ENCODE measurements at regions not wholly inside any gene's neighbourhood (a gene's known extent, or its start where the extent isn't known, plus 50 kb on each side); places are given as distances from the start of the nearest gene placed in this dataset.

DNA sequence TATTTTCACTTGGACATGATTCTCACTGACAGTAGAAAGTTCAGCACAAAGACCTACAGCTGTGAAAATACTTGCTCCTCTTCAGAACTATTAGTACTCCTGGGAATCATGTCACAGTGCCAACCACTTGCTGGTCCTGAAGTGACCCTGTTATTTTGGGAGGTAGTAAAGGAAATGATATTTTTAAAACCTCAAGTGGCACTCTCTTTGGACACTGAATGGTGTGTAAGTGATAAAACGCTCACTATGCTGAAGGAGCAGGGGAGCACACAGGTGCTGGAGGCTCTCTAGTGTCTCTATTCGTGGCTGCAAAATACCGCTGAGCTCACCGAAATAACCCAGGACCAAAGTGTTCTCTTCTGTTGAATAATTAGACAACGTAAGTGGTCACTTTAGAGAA, 76.9 kb upstream of the SPATA31D4 start:
- POLR2A ChIA-PET: no interaction called here
- intact Hi-C loops (cut with micrococcal nuclease): no loop called here
- H3K27me3 Mint-ChIP-seq: no peaks in the 10 kb centered on the region
- no peaks in the 10 kb centered on the region for H3K9me3 Mint-ChIP-seq
- TF ChIP-seq CTCF (IDR thresholded peaks at IDR 0.05): no peak
- CTCF ChIA-PET: no interaction called here
- no peak for DNase-seq
- ATAC-seq (ENCODE audit: low read depth): no peak
- H3K36me3 Mint-ChIP-seq (ENCODE audit: low read depth): no peaks in the 10 kb centered on the region
- H3K4me3 Mint-ChIP-seq: no peak overlapping the region
- no peaks in the 10 kb centered on the region for H3K4me1 Mint-ChIP-seq
- H3K27ac Mint-ChIP-seq: no peak overlapping the region

- POLR2A ChIA-PET: interaction anchor here (0.7 kb wide), 1 partner anchor 608 kb away, joined by 3 read pairs; no protein-coding TSS in a partner anchor
- no peaks in the 10 kb centered on the region for H3K4me1 Mint-ChIP-seq
- intact Hi-C loops (cut with micrococcal nuclease): no loop called here
- no peaks in the 10 kb centered on the region for H3K27me3 Mint-ChIP-seq
- H3K27ac Mint-ChIP-seq: no peak overlapping the region
- CTCF ChIA-PET: no interaction called here
- ATAC-seq (ENCODE audit: low read depth) (no peak), DNase-seq (no peak)
- TF ChIP-seq CTCF (IDR thresholded peaks at IDR 0.05): no peak
- H3K4me3 Mint-ChIP-seq: no peak overlapping the region
- H3K36me3 Mint-ChIP-seq (ENCODE audit: low read depth): no peaks in the 10 kb centered on the region
- H3K9me3 Mint-ChIP-seq: no peaks in the 10 kb centered on the region
Observed at GRCh38 chr9:81852820-81853219, 75.4 kb upstream of the SPATA31D4 start.

DNA sequence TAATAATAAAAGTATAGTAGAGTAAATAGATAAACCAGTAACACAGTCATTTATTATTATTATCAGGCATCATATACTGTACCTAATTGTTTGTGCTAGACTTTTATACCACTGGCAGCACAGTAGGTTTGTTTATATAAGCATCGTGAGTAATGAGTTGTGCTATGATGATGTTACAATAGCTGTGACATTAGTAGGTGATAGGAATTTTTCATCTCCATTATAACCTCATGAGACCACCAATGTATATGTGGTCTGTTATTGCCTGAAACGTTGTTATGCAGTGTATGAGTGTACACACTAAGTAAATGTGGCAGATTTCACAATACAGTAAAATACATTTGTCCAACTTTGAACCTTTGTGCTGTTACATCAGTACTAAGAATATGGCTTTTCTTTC, 72.7 kb upstream of the SPATA31D4 start:
- no peak overlapping the region for H3K27ac Mint-ChIP-seq
- intact Hi-C loops (cut with micrococcal nuclease): no loop called here
- POLR2A ChIA-PET: no interaction called here
- no peaks in the 10 kb centered on the region for H3K36me3 Mint-ChIP-seq (ENCODE audit: low read depth)
- H3K4me3 Mint-ChIP-seq: no peak overlapping the region
- TF ChIP-seq CTCF (IDR thresholded peaks at IDR 0.05): no peak
- no peaks in the 10 kb centered on the region for H3K27me3 Mint-ChIP-seq
- no peaks in the 10 kb centered on the region for H3K9me3 Mint-ChIP-seq
- no peaks in the 10 kb centered on the region for H3K4me1 Mint-ChIP-seq
- CTCF ChIA-PET: no interaction called here
- DNase-seq (no peak), ATAC-seq (ENCODE audit: low read depth) (no peak)

DNA sequence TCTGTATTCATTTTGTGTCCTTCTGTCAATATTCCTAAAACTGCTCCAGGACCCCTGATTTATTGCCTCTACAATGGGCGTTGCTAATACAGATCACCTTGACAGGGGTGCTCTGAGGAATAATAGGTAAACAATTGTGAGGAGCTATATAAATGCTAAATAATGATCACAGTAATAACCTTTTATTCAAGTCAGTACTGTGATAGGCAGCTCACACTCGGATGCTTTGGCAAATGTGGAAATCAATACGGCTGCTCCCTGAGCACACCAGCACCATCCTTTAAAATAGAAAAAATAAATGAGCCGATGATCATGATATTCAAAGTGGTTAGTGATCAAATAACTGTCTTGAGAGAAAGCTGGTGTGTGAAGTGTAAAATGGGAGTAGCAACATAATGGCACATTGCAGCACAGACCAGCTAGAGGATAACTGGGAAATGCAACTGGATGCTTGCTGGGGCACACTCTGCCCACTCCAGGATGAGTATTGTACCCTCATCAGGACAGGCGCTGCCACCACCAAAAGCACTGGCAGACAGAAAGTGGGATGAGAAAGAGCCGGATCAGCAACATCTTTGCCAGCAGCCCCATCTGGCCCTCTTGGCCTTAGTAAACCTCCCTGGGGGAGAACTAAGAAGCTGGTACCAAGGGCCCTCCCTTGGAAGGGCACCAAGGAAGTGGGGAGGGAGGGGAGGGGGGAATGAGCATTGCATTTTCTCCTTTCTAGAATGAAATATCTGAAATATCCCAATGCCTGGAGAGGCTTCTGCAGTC, 69.4 kb upstream of the SPATA31D4 start:
- no peaks in the 10 kb centered on the region for H3K36me3 Mint-ChIP-seq (ENCODE audit: low read depth)
- CTCF ChIA-PET: interaction anchor here (0.9 kb wide), 1 partner anchor 11 kb away, joined by 3 read pairs; no protein-coding TSS in a partner anchor
- DNase-seq (no peak), ATAC-seq (ENCODE audit: low read depth) (no peak)
- H3K4me1 Mint-ChIP-seq: no peaks in the 10 kb centered on the region
- H3K27ac Mint-ChIP-seq: no peak overlapping the region
- no peaks in the 10 kb centered on the region for H3K9me3 Mint-ChIP-seq
- POLR2A ChIA-PET: no interaction called here
- H3K27me3 Mint-ChIP-seq: no peaks in the 10 kb centered on the region
- H3K4me3 Mint-ChIP-seq: no peak overlapping the region
- intact Hi-C loops (cut with micrococcal nuclease): no loop called here
- no peak for TF ChIP-seq CTCF (IDR thresholded peaks at IDR 0.05)

DNA sequence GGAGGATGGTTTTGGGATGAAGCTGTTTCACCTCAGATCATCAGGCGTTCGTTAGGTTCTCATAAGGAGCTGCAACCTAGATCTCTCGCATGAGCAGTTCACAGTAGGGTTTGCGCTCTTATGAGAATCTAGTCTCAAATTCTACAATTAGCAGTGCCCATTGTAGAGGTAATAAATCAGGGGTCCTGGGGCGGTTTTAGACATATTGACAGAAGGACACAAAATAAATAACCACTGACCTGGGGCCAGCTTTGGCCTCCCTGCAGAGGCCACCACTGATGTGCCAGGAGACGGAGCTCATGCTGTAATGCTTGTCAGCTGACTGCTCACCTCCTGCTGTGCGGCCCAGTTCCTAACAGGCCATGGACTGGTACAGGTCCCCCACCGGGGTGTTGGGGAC, 67.6 kb upstream of the SPATA31D4 start:
- ATAC-seq (ENCODE audit: low read depth) (no peak), DNase-seq (no peak)
- H3K4me1 Mint-ChIP-seq: no peaks in the 10 kb centered on the region
- H3K27ac Mint-ChIP-seq: no peak overlapping the region
- no peaks in the 10 kb centered on the region for H3K9me3 Mint-ChIP-seq
- intact Hi-C loops (cut with micrococcal nuclease): no loop called here
- H3K4me3 Mint-ChIP-seq: no peak overlapping the region
- CTCF ChIA-PET: no interaction called here
- POLR2A ChIA-PET: no interaction called here
- no peaks in the 10 kb centered on the region for H3K36me3 Mint-ChIP-seq (ENCODE audit: low read depth)
- no peaks in the 10 kb centered on the region for H3K27me3 Mint-ChIP-seq
- no peak for TF ChIP-seq CTCF (IDR thresholded peaks at IDR 0.05)
